ENCODE measurements at regions not wholly inside any gene's neighbourhood (a gene's known extent, or its start where the extent isn't known, plus 50 kb on each side); places are given as distances from the start of the nearest gene placed in this dataset.
"Not testable (repeated sequence)": the region's sequence is repeated elsewhere in the genome, so short reads cannot be mapped to it uniquely, and the experiment has no call there.

GRCh38 chr9:29078063-29078666 is 1504.9 kb upstream of the C9orf72 start:
- Histone ChIP-seq H3K27ac (no peak overlapping the region), H3K4me1 (no peaks in the 10 kb centered on the region), H3K36me3 (no peaks in the 10 kb centered on the region), H3K4me3 (no peak overlapping the region), H3K9me3 (no peaks in the 10 kb centered on the region), H3K27me3 (ENCODE audit: low read depth) (no peaks in the 10 kb centered on the region)
- intact Hi-C loops (cut with DNase I), result no loop called here
- ATAC-seq (no peak), DNase-seq (no peak)
- TF ChIP-seq, protein P1, sequence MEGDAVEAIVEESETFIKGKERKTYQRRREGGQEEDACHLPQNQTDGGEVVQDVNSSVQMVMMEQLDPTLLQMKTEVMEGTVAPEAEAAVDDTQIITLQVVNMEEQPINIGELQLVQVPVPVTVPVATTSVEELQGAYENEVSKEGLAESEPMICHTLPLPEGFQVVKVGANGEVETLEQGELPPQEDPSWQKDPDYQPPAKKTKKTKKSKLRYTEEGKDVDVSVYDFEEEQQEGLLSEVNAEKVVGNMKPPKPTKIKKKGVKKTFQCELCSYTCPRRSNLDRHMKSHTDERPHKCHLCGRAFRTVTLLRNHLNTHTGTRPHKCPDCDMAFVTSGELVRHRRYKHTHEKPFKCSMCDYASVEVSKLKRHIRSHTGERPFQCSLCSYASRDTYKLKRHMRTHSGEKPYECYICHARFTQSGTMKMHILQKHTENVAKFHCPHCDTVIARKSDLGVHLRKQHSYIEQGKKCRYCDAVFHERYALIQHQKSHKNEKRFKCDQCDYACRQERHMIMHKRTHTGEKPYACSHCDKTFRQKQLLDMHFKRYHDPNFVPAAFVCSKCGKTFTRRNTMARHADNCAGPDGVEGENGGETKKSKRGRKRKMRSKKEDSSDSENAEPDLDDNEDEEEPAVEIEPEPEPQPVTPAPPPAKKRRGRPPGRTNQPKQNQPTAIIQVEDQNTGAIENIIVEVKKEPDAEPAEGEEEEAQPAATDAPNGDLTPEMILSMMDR (IDR thresholded peaks at IDR 0.05), result no peak

GRCh38 chr9:29100762-29101161 is 1527.5 kb upstream of the C9orf72 start:
- no peaks in the 10 kb centered on the region for H3K4me1 ChIP-seq

GRCh38 chr9:29104166-29104565 is 1530.9 kb upstream of the C9orf72 start:
- ATAC-seq; DNase-seq; H3K4me1 ChIP-seq; H3K9me3 ChIP-seq; H3K36me3 ChIP-seq; H3K27ac ChIP-seq; H3K27me3 ChIP-seq (ENCODE audit: low read depth); intact Hi-C loops (cut with DNase I); H3K4me3 ChIP-seq: not testable (repeated sequence)

More at GRCh38 chr9:29100762-29101161, 1527.5 kb upstream of the C9orf72 start:
- Histone ChIP-seq H3K36me3 (no peaks in the 10 kb centered on the region), H3K27me3 (ENCODE audit: low read depth) (no peaks in the 10 kb centered on the region), H3K27ac (no peak overlapping the region), H3K4me3 (no peak overlapping the region), H3K9me3 (no peaks in the 10 kb centered on the region)
- ATAC-seq (no peak), DNase-seq (no peak)
- TF ChIP-seq, protein P1 (IDR thresholded peaks at IDR 0.05), result no peak
- intact Hi-C loops (cut with DNase I), result no loop called here

DNA sequence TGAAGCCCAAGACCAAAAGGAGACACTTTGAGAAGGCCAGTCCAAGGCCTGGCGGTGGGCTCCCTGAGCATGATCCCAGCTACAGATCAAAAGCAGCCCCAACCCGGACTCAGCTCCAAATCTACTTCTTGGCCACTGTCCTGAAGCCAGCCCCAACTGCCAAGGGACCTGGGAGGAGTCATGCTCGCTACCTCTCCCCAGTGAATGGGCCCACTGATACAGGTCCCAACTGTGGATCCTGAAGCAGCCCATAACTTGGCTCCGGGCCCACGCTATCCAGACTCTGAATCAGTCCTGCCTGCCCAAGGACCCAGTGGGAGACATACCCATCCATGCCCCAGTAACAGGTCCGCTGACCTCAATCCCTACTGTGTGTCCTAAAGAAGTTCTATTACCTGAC is 1545.3 kb upstream of the C9orf72 start:
- TF ChIP-seq, protein P1 (IDR thresholded peaks at IDR 0.05), result no peak
- DNase-seq (no peak), ATAC-seq (peak in 1 of 2 donors; percentile 39)
- no peaks in the 10 kb centered on the region for H3K4me1 ChIP-seq
- H3K4me3 ChIP-seq, result no peak overlapping the region
- H3K36me3 ChIP-seq, result no peaks in the 10 kb centered on the region
- H3K27ac ChIP-seq, result no peak overlapping the region
- intact Hi-C loops (cut with DNase I), result no loop called here
- H3K27me3 ChIP-seq (ENCODE audit: low read depth), result no peaks in the 10 kb centered on the region
- H3K9me3 ChIP-seq, result no peaks in the 10 kb centered on the region

DNA sequence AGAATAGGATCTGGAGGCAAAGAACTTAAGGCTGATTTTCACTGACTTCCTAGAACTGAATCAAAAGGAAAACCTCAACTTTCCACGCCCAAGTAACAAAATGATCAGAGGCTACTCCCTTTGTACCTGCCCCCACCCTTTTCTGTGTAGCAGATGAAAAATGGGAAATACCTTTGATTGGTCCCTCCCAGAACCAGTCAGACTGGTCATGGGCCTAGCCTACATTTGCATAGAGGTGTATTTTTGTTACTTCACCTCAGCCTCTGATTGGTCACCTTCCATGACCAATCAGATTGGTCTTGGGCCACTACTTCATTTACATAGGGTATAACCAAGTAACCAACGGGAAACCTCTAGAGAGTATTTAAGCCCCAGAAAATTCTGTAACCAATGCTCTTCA is 1553.5 kb upstream of the C9orf72 start:
- TF ChIP-seq, protein P1 (IDR thresholded peaks at IDR 0.05), result no peak
- DNase-seq, result no peak
- no peak for ATAC-seq
- H3K9me3 ChIP-seq, result peaks cover 6% of the 10 kb centered on the region
- no peak overlapping the region for H3K4me3 ChIP-seq
- H3K27me3 ChIP-seq (ENCODE audit: low read depth), result no peaks in the 10 kb centered on the region
- no peaks in the 10 kb centered on the region for H3K4me1 ChIP-seq
- intact Hi-C loops (cut with DNase I), result no loop called here
- no peak overlapping the region for H3K27ac ChIP-seq
- no peaks in the 10 kb centered on the region for H3K36me3 ChIP-seq

- ATAC-seq, result no peak
- peaks cover 6% of the 10 kb centered on the region for H3K9me3 ChIP-seq
These were observed 1556.5 kb upstream of the C9orf72 start for GRCh38 chr9:29129763-29130162.

More at GRCh38 chr9:29129763-29130162, 1556.5 kb upstream of the C9orf72 start:
- Histone ChIP-seq H3K4me3 (no peak overlapping the region), H3K27me3 (ENCODE audit: low read depth) (no peaks in the 10 kb centered on the region), H3K4me1 (no peaks in the 10 kb centered on the region), H3K27ac (no peak overlapping the region), H3K36me3 (no peaks in the 10 kb centered on the region)
- TF ChIP-seq, protein P1 (IDR thresholded peaks at IDR 0.05), result no peak
- intact Hi-C loops (cut with DNase I), result no loop called here
- no peak for DNase-seq
